GM12872 (cell line): ENCODE measurements at regions not wholly inside any gene's neighbourhood (a gene's known extent, or its start where the extent isn't known, plus 50 kb on each side); places are given as distances from the start of the nearest gene placed in this dataset.

Experiments used
- TF ChIP-seq, protein P1 (sequence below): IDR thresholded peaks from 3 replicates; pipeline ENCODE4 v1.5.1; 2011; ENCODE audit warnings: low read depth, mild to moderate bottlenecking, low read length, moderate library complexity; ENCODE audit not compliant: insufficient read depth

DNA sequence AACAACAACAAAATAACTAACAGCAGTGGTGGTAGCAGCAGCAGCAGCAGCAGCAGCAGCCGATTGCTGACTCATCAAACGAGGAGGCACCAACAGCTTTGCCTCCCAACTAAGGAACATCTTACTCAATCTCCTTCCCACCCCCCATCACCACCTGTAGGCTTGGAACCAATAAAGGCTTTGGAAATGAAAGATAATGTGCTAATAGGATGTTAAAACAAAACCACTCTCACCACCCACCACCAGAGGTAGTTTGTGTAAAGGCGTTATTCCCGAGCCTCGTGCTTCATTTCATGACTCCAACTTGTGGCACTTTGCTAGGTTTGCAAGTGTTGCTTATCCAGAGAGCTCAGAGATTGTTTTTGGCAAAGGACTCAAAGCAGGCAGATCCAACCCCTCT is 346.5 kb downstream of the CD83 start:
- TF ChIP-seq, protein P1, sequence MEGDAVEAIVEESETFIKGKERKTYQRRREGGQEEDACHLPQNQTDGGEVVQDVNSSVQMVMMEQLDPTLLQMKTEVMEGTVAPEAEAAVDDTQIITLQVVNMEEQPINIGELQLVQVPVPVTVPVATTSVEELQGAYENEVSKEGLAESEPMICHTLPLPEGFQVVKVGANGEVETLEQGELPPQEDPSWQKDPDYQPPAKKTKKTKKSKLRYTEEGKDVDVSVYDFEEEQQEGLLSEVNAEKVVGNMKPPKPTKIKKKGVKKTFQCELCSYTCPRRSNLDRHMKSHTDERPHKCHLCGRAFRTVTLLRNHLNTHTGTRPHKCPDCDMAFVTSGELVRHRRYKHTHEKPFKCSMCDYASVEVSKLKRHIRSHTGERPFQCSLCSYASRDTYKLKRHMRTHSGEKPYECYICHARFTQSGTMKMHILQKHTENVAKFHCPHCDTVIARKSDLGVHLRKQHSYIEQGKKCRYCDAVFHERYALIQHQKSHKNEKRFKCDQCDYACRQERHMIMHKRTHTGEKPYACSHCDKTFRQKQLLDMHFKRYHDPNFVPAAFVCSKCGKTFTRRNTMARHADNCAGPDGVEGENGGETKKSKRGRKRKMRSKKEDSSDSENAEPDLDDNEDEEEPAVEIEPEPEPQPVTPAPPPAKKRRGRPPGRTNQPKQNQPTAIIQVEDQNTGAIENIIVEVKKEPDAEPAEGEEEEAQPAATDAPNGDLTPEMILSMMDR, result no peak

DNA sequence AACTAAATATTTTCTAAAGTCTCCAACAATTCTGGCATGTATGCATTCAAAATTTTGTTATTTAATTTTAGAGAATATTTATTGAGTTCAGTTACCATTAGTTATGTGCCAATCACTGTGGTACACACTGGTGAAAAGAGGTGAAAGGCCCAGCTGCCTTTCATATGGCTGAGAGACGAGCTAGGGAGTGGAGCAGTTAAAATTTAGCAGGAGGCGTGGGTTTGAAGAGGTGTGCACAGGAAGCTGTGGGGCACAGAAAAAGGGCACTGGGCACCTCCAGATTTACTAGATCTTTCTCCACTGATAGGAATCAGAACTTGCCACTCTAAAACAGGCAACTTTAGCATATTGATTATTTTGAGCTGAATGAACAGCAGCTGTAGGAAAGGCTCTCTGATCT is 347.1 kb downstream of the CD83 start:
- TF ChIP-seq, protein P1, result no peak

DNA sequence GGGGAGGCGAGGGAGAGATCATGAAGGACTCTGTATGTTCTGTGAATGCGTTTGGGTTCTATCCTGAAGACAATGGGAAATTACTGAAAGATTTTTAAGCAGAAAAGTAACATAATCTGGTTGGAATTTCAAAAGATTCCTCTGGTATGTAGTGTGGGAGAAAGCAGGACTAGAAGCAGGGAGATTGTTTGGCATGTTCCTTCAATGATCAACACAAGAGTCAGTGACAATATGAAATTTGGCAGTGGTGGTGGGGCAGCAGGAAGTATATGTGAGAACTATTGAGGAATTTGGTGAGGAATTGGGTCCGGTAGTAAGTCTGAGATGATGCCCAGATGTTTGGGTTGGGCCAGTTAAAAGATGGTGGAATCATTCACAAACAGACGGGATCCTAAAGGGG is 348.7 kb downstream of the CD83 start:
- TF ChIP-seq, protein P1, result no peak

DNA sequence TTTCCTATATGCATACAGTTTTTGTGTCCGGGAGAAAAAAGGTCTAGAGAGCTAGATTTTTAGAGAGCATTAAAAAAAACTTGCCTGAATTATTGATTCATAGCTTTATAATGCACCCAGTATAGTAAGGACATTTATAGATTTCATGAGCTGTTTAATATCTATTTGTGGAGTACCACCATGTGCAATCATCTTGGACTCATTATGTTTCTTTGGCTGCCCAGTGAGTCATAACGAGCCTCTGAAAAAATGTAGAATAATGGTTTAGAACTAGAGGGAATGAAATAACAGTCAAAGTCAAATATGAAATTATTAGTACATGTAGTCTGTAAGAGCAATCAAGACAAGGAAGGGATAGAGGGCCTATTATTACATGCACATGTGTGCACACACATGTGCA is 350.0 kb downstream of the CD83 start:
- TF ChIP-seq, protein P1, result no peak

DNA sequence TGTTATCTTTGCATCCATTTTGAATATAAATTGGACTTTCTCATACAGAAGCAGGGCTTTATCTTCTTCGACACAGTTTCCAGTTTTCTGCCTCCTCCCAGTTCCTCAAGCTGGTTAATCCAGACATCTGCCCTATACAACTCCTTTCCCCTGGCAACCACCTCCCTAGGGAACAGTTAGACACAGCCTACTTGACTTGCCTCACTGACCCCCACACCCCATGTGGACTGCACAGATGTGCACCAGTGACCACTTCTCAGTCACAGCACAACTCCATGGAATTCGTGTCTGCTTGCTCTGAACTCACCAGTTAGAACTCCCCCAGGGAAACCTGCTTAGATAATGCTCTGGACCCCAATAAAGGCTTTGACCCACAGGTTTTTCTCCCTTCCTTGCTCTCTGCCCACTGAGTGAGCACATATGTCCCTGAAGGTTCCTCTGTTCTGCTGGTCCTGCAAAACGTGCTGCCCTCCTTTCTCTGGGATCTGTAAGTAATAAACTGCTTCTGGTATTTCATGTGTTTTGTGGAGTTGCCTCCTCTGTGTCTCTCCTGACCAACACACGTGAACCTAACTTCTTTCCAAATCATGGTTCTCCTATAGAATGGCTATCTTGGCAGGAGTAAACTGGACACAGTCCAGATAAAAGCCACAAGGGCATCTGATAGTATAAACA is 351.2 kb downstream of the CD83 start:
- TF ChIP-seq, protein P1, result no peak

DNA sequence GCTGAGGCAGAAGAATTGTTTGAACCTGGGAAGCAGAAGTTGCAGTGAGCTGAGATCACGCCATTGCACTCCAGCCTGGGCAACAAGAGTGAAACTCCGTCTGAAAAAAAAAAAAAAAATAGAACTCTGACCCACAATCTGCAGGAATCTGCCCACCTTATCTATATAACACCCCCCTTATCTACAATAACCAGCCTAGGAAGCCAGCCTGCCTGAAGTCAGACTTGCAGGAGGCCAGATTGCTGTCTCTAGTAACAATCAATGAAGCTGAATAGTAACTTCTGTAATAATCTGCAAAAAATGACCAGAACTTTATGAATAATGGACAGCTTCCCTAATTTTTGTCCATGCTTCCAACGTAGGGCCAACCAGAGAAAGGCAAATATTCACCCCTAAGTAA is 352.5 kb downstream of the CD83 start:
- TF ChIP-seq, protein P1, result no peak

DNA sequence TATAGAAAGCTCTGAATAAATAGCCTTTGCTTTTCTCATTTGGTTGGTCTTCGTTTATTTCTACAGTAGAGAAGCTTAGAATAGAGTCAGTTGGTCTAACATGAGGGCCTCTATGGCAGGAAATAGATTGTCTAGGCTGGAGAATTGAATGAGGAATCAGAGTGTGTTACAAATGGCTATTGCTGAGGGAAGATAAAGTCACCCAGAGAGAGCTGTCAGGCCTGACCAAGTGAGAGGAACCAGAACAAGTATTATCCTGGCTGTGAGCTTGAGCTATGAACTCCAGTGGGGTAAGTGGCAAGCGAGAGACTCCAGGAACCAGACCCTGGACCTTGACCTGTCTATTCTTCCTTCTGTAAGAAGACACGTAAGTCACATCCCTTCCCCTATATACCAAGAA is 353.1 kb downstream of the CD83 start:
- TF ChIP-seq, protein P1, result no peak
